K562 (cell line): ENCODE measurements at regions not wholly inside any gene's neighbourhood (a gene's known extent, or its start where the extent isn't known, plus 50 kb on each side); places are given as distances from the start of the nearest gene placed in this dataset.

Experiments used
- ATAC-seq: fragments of 200-7000 bp; cut with Tn5 transposase; 3 replicates; pipeline ENCODE4 v1.9.1; 2020; ENCODE audit warnings: moderate library complexity
- BruUV-seq: library from RNA; stranded (reverse); fragments of 400-500 nt; replicated peaks from 2 replicates; lab custom pipeline; 2021; lab: Mats Ljungman, UMichigan
- CTCF ChIA-PET: fragments of 300-600 bp; formaldehyde crosslinking; extraction: SDS; loops from one replicate; lab custom pipeline; 2021; ENCODE audit warnings: low intra/inter-chr PET ratio; lab: Yijun Ruan, JAX
- POLR2A ChIA-PET: fragments of 300-600, 350-650 bp; sonication (Branson Sonifier 250); formaldehyde crosslinking; extraction: SDS; loops from one replicate; lab custom pipeline; 2021; ENCODE audit warnings: antibody characterized with exemption, inconsistent platforms; lab: Yijun Ruan, JAX
- DNase-seq, 4 experiments: peaks; one replicate each; pipeline versions ENCODE4 v3.0.0 to v3.0.0-alpha.2; 2011 to 2018; ENCODE audit warnings: low spot score in 3 of 4, mixed read lengths in 3 of 4; ENCODE audit errors: extremely low read depth in 1 of 4
- FAIRE-seq: peaks from 2 replicates; lab custom pipeline; 2011; peaks lifted over from hg19 to GRCh38; lab: Jason Lieb, UNC
- H2AFZ ChIP-seq: 2 replicates; pipeline ENCODE4 v1.6.0; 2011; ENCODE audit warnings: low read depth, low read length, control low read depth, inconsistent platforms
- H3K27ac ChIP-seq: fragments of 200-600 bp; 3 replicates; pipeline ENCODE4 v1.8.0; 2011; ENCODE audit warnings: low read depth, mild to moderate bottlenecking, control low read depth, inconsistent platforms, low read length, moderate library complexity, mixed read lengths; ENCODE audit errors: extremely low read depth
- H3K27me3 ChIP-seq, 2 experiments: fragments of 300-600 bp in 1 of 2; 2 replicates in 1 of 2; 3 replicates in 1 of 2; pipeline versions ENCODE4 v1.6.0 to v1.8.0; 2011; ENCODE audit warnings: inconsistent platforms in 2 of 2, low read length in 2 of 2, mild to moderate bottlenecking in 1 of 2, mixed read lengths in 1 of 2, moderate library complexity in 1 of 2; ENCODE audit not compliant: control insufficient read depth in 2 of 2, insufficient read depth in 2 of 2
- H3K36me3 ChIP-seq: fragments of 300-600 bp; 3 replicates; pipeline ENCODE4 v1.8.0; 2011; ENCODE audit warnings: mild to moderate bottlenecking, low read length, inconsistent platforms; ENCODE audit not compliant: control insufficient read depth, insufficient read depth
- H3K4me1 ChIP-seq, 2 experiments: fragments of 200-600 bp in 1 of 2; replicated peaks in 1 of 2; 2 replicates in 1 of 2; 3 replicates in 1 of 2; pipeline versions ENCODE4 v1.5.1 to v1.8.0; 2011; ENCODE audit warnings: inconsistent platforms in 2 of 2, low read length in 2 of 2, mild to moderate bottlenecking in 1 of 2, mixed read lengths in 1 of 2, moderate library complexity in 1 of 2; ENCODE audit not compliant: control insufficient read depth in 2 of 2, insufficient read depth in 2 of 2
- H3K4me2 ChIP-seq: 2 replicates; pipeline ENCODE4 v1.6.1; 2011; ENCODE audit warnings: low read length, control low read depth, inconsistent platforms, mixed read lengths; ENCODE audit not compliant: insufficient read depth
- H3K4me3 ChIP-seq: fragments of 200-600 bp; sonication (generic), shearing (Covaris generic); 2 replicates; pipeline ENCODE4 v1.5.1; 2016; ENCODE audit warnings: control low read depth, inconsistent platforms
- H3K79me2 ChIP-seq: fragments of 200-600 bp; 3 replicates; pipeline ENCODE4 v1.8.0; 2011; ENCODE audit warnings: low read length, inconsistent platforms; ENCODE audit not compliant: control insufficient read depth, insufficient read depth
- H3K9ac ChIP-seq, 2 experiments: 2 replicates each; pipeline versions ENCODE4 v1.6.0 to v1.6.1; 2011; ENCODE audit warnings: low read depth in 2 of 2, low read length in 2 of 2, control low read depth in 1 of 2, inconsistent platforms in 1 of 2, mild to moderate bottlenecking in 1 of 2, mixed read lengths in 1 of 2; ENCODE audit not compliant: insufficient read depth in 1 of 2
- H3K9me1 ChIP-seq: one replicate; pipeline ENCODE4 v1.6.0; 2011; ENCODE audit warnings: inconsistent platforms, mild to moderate bottlenecking, low read length, moderate library complexity; ENCODE audit not compliant: control insufficient read depth, insufficient read depth
- H3K9me3 ChIP-seq: replicated peaks from 2 replicates; pipeline ENCODE4 v1.5.1; 2011; ENCODE audit warnings: low read depth, low read length, inconsistent platforms; ENCODE audit not compliant: control insufficient read depth, insufficient read depth
- H4K20me1 ChIP-seq: replicated peaks from 2 replicates; pipeline ENCODE4 v1.6.1; 2011; ENCODE audit warnings: low read length, inconsistent platforms, mixed read lengths; ENCODE audit not compliant: control insufficient read depth, insufficient read depth
- CTCF ChIP-seq, 3 experiments: IDR thresholded peaks in 2 of 3; conservative IDR thresholded peaks in 1 of 3; 2 replicates each; pipeline ENCODE4 v1.5.1; 2011 to 2012; ENCODE audit warnings: low read length in 3 of 3, mild to moderate bottlenecking in 3 of 3, control low read depth in 2 of 3, improper control_type of control experiment in 1 of 3, inconsistent platforms in 1 of 3, low read depth in 1 of 3, mixed read lengths in 1 of 3, moderate library complexity in 1 of 3; ENCODE audit not compliant: insufficient read depth in 2 of 3
- CTCFL ChIP-seq: IDR thresholded peaks from 2 replicates; pipeline ENCODE4 v1.6.1; 2011; ENCODE audit warnings: borderline replicate concordance, low read depth, mild to moderate bottlenecking, moderate library complexity, low read length; ENCODE audit not compliant: insufficient read depth, poor library complexity, severe bottlenecking
- MCM2 ChIP-seq: fragments of 450-650 bp; IDR thresholded peaks from 2 replicates; pipeline ENCODE4 v1.6.1; 2017; ENCODE audit warnings: low read depth, mild to moderate bottlenecking
- MECOM ChIP-seq: fragments of 250-450 bp; sonication (Bioruptor Pico); IDR thresholded peaks from 2 replicates; pipeline ENCODE4 v1.8.0; 2022; ENCODE audit warnings: inconsistent platforms
- NFE2 ChIP-seq: IDR thresholded peaks from 2 replicates; pipeline ENCODE4 v1.6.1; 2014; ENCODE audit warnings: antibody characterized with exemption, low read depth
- PML ChIP-seq: IDR thresholded peaks from 2 replicates; pipeline ENCODE4 v1.6.1; 2012; ENCODE audit warnings: low read length, inconsistent platforms
- ZNF224 ChIP-seq: sonication (generic); formaldehyde crosslinking; IDR thresholded peaks from 2 replicates; pipeline ENCODE4 v1.8.0; 2022; ENCODE audit warnings: mild to moderate bottlenecking, missing genetic modification reagents
- ZNF449 ChIP-seq: fragments of 250-450 bp; sonication (Bioruptor Pico); IDR thresholded peaks from 2 replicates; pipeline ENCODE4 v1.8.0; 2022; ENCODE audit warnings: moderate library complexity, mild to moderate bottlenecking, inconsistent platforms
- WGBS: fragments of 100-300 bp; shearing (Covaris generic); methylation state at CpG from one replicate; pipeline ENCODE4 v1.1.6; 2016; ENCODE audit warnings: low coverage, mixed read lengths; ENCODE audit not compliant: insufficient coverage; ENCODE audit errors: missing lambda C conversion rate; 5-methylcytosine and 5-hydroxymethylcytosine counted together
- in situ Hi-C: fragments of 300-500 bp; cut with MboI; formaldehyde crosslinking; loops from 4 replicates; pipeline ENCODE4 v1.15.0; 2018; ENCODE audit warnings: inconsistent platforms, mixed read lengths
- intact Hi-C: fragments of 100-400 bp; cut with micrococcal nuclease; formaldehyde crosslinking; loops from 2 replicates; pipeline ENCODE4 v1.14.2; 2022

GRCh38 chr4:138758196-138758595, 257.4 kb upstream of the NOCT start (continued):
- TF ChIP-seq CTCFL (no peak), ZNF224 (no peak), PML (no peak), NFE2 (no peak)
- TF ChIP-seq, all 486 proteins: peak for 0

GRCh38 chr4:138757432-138757831, 258.1 kb upstream of the NOCT start:
- DNase-seq (no peak), ATAC-seq (no peak), FAIRE-seq (no peak)
- intact Hi-C loops (no loop called here), in situ Hi-C loops (no loop called here)
- Histone ChIP-seq H3K9me3 (no peaks in the 10 kb centered on the region), H3K9ac (no peak overlapping the region), H2AFZ (peak overlapping the region; percentile 47; the same call in 1 of the 2 replicates), H3K27me3 (no peaks in the 10 kb centered on the region), H3K4me3 (no peak overlapping the region), H3K27ac (no peak overlapping the region), H3K36me3 (no peaks in the 10 kb centered on the region), H4K20me1 (no peaks in the 10 kb centered on the region), H3K9me1 (no peaks in the 10 kb centered on the region), H3K79me2 (no peaks in the 10 kb centered on the region), H3K4me2 (no peak overlapping the region), H3K4me1 (no peaks in the 10 kb centered on the region)
- no TSS peak for BruUV-seq
- ChIA-PET POLR2A (no interaction called here), CTCF (no interaction called here)
- WGBS: 40% methylated on average over 4 of the region's 4 CpGs
- no peak for TF ChIP-seq ZNF449 (CRISPR knock-in tag)
- no peak for TF ChIP-seq CTCF (IDR thresholded peaks at IDR 0.05 in 2 of 3, conservative IDR thresholded peaks at IDR 0.05 in 1 of 3; ENCODE audit: insufficient read depth in 2 of 3, low read depth in 1 of 3, low read length in 3 of 3)
- no peak for TF ChIP-seq MECOM (CRISPR knock-in tag)
- no peak for TF ChIP-seq MCM2
